Liver (tissue), 7 donors: ENCODE measurements at regions not wholly inside any gene's neighbourhood (a gene's known extent, or its start where the extent isn't known, plus 50 kb on each side); places are given as distances from the start of the nearest gene placed in this dataset.

Experiments used
- DNase-seq: peaks from one replicate; pipeline ENCODE4 v3.0.0-alpha.2; 2017; ENCODE audit warnings: low spot score
- H3K27ac ChIP-seq, 2 donors: one replicate each; pipeline ENCODE4 v1.7.0; 2013; ENCODE audit warnings: inconsistent platforms in 2 of 2, low read length in 2 of 2, control low read depth in 1 of 2, low read depth in 1 of 2, mild to moderate bottlenecking in 1 of 2
- H3K27me3 ChIP-seq, 4 donors: one replicate each; pipeline versions ENCODE4 v1.6.1 to v1.7.0; 2013; ENCODE audit warnings: low read length in 3 of 4, inconsistent platforms in 1 of 4, mild to moderate bottlenecking in 1 of 4, moderate library complexity in 1 of 4; ENCODE audit not compliant: control insufficient read depth in 4 of 4, insufficient read depth in 4 of 4
- H3K36me3 ChIP-seq, 4 donors: one replicate each; pipeline versions ENCODE4 v1.6.1 to v1.7.0; 2013; ENCODE audit warnings: low read length in 3 of 4, mild to moderate bottlenecking in 3 of 4, low read depth in 1 of 4, moderate library complexity in 1 of 4; ENCODE audit not compliant: control insufficient read depth in 4 of 4, insufficient read depth in 3 of 4
- H3K4me1 ChIP-seq, 4 donors: one replicate each; pipeline versions ENCODE4 v1.6.1 to v1.7.0; 2013; ENCODE audit warnings: low read length in 3 of 4, mild to moderate bottlenecking in 3 of 4, moderate library complexity in 1 of 4; ENCODE audit not compliant: control insufficient read depth in 4 of 4, insufficient read depth in 4 of 4
- H3K4me3 ChIP-seq, 3 donors: one replicate each; pipeline versions ENCODE4 v1.6.1 to v1.7.0; 2013; ENCODE audit warnings: low read length in 3 of 3, control low read depth in 1 of 3, low read depth in 1 of 3, mild to moderate bottlenecking in 1 of 3
- H3K9ac ChIP-seq, 2 donors: one replicate each; pipeline ENCODE4 v1.7.0; 2013; ENCODE audit warnings: low read length in 2 of 2, mild to moderate bottlenecking in 2 of 2, moderate library complexity in 2 of 2, control low read depth in 1 of 2, low read depth in 1 of 2
- H3K9me3 ChIP-seq, 4 donors: one replicate each; pipeline versions ENCODE4 v1.6.1 to v1.7.0; 2013; ENCODE audit warnings: low read length in 3 of 4; ENCODE audit not compliant: control insufficient read depth in 4 of 4
- EGR1 ChIP-seq, 2 donors: IDR thresholded peaks; 2 replicates each; pipeline ENCODE4 v1.6.1; 2016 to 2018; ENCODE audit warnings: antibody characterized with exemption in 2 of 2, low read depth in 2 of 2
- FOXA1 ChIP-seq: IDR thresholded peaks from 2 replicates; pipeline ENCODE4 v1.6.1; 2016; ENCODE audit warnings: antibody characterized with exemption
- FOXA2 ChIP-seq: IDR thresholded peaks from 2 replicates; pipeline ENCODE4 v1.6.1; 2016; ENCODE audit warnings: antibody characterized with exemption
- GABPA ChIP-seq, 2 donors: IDR thresholded peaks in 1 of 2; conservative IDR thresholded peaks in 1 of 2; 2 replicates each; pipeline ENCODE4 v1.6.1; 2016; ENCODE audit warnings: antibody characterized with exemption in 2 of 2, mild to moderate bottlenecking in 1 of 2, moderate library complexity in 1 of 2
- HNF4A ChIP-seq, 2 donors: conservative IDR thresholded peaks; 2 replicates each; pipeline ENCODE4 v1.6.1; 2016; ENCODE audit warnings: antibody characterized with exemption in 2 of 2, mild to moderate bottlenecking in 2 of 2
- HNF4G ChIP-seq: IDR thresholded peaks from 2 replicates; pipeline ENCODE4 v1.6.1; 2016; ENCODE audit warnings: antibody characterized with exemption
- JUND ChIP-seq, 2 donors: IDR thresholded peaks; 2 replicates each; pipeline ENCODE4 v1.6.1; 2016; ENCODE audit warnings: antibody characterized with exemption in 2 of 2
- NR2F2 ChIP-seq: IDR thresholded peaks from 2 replicates; pipeline ENCODE4 v1.6.1; 2016; ENCODE audit warnings: antibody characterized with exemption
- RAD21 ChIP-seq, 2 donors: IDR thresholded peaks; 2 replicates each; pipeline ENCODE4 v1.6.1; 2016; ENCODE audit warnings: antibody characterized with exemption in 2 of 2, mild to moderate bottlenecking in 2 of 2
- REST ChIP-seq: IDR thresholded peaks from 2 replicates; pipeline ENCODE4 v1.6.1; 2016; ENCODE audit warnings: antibody characterized with exemption, mild to moderate bottlenecking
- RXRA ChIP-seq, 2 donors: IDR thresholded peaks; 2 replicates each; pipeline ENCODE4 v1.6.1; 2017 to 2018; ENCODE audit warnings: antibody characterized with exemption in 2 of 2, mild to moderate bottlenecking in 1 of 2
- YY1 ChIP-seq: IDR thresholded peaks from 2 replicates; pipeline ENCODE4 v1.6.1; 2016; ENCODE audit warnings: antibody characterized with exemption, mild to moderate bottlenecking
- ZBTB33 ChIP-seq: IDR thresholded peaks from 2 replicates; pipeline ENCODE4 v1.6.1; 2016; ENCODE audit warnings: antibody characterized with exemption
- WGBS: extraction: QIAGEN DNeasy Blood & Tissue Kit; methylation state at CpG from one replicate; pipeline ENCODE4 v1.1.7; 2013; 5-methylcytosine and 5-hydroxymethylcytosine counted together
- TF ChIP-seq, protein P1 (sequence below): IDR thresholded peaks from 2 replicates; pipeline ENCODE4 v1.6.1; 2016; ENCODE audit warnings: antibody characterized with exemption
- TF ChIP-seq, protein P2 (sequence below): IDR thresholded peaks from 2 replicates; pipeline ENCODE4 v1.6.1; 2016; ENCODE audit warnings: antibody characterized with exemption
- donor health status: healthy.
- donor health status: healthy.
- donor health status: healthy.
- donor health status: healthy.

- TF ChIP-seq RXRA (IDR thresholded peaks at IDR 0.05) (no peak), GABPA (IDR thresholded peaks at IDR 0.05 in 1 of 2, conservative IDR thresholded peaks at IDR 0.05 in 1 of 2) (no peak), FOXA1 (no peak), RAD21 (IDR thresholded peaks at IDR 0.05) (no peak), HNF4G (no peak)
- TF ChIP-seq, protein P1, sequence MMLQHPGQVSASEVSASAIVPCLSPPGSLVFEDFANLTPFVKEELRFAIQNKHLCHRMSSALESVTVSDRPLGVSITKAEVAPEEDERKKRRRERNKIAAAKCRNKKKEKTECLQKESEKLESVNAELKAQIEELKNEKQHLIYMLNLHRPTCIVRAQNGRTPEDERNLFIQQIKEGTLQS = no peak
- Histone ChIP-seq H3K9ac (no peak overlapping the region), H3K27ac (no peak overlapping the region), H3K4me1 (no peaks in the 10 kb centered on the region), H3K36me3 (no peaks in the 10 kb centered on the region), H3K27me3 (no peaks in the 10 kb centered on the region), H3K4me3 (no peak overlapping the region), H3K9me3 (no peaks in the 10 kb centered on the region)
- DNase-seq = no peak
Measured at GRCh38 chr4:35182451-35182850, 1061.9 kb downstream of the ARAP2 start.

- H3K9ac ChIP-seq = no peak overlapping the region
Measured at GRCh38 chr4:35189988-35190613, 1054.2 kb downstream of the ARAP2 start.

DNA sequence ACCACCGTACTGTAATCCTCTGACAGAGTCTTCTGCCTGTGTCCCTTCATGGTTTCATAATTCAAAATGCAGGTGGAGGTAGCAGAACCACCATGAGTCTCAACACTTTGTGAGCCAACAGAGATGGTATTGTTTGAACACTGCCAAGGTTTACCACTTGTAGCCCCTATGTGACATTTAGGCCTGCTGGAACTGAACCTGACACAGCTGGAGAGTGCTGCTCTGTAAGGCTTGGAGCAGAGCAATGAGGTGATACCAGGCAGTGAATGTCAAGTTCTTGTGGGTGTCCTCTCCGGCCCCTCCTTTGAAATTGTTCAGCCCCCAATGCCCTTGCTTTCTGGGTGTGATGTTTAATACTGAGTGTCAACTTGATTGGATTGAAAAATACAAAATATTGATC is 1042.9 kb downstream of the ARAP2 start:
- Histone ChIP-seq H3K9ac (no peak overlapping the region), H3K36me3 (no peaks in the 10 kb centered on the region), H3K27ac (no peak overlapping the region), H3K4me1 (no peaks in the 10 kb centered on the region), H3K27me3 (no peaks in the 10 kb centered on the region), H3K4me3 (no peak overlapping the region), H3K9me3 (no peaks in the 10 kb centered on the region)
- 90% methylated on average over 2 of the region's 2 CpGs for WGBS
- TF ChIP-seq JUND (IDR thresholded peaks at IDR 0.05) (no peak), ZBTB33 (no peak), FOXA2 (no peak), HNF4A (conservative IDR thresholded peaks at IDR 0.05) (no peak), NR2F2 (no peak), EGR1 (IDR thresholded peaks at IDR 0.05; ENCODE audit: low read depth in 2 of 2) (no peak), YY1 (no peak), RXRA (IDR thresholded peaks at IDR 0.05) (no peak), RAD21 (IDR thresholded peaks at IDR 0.05) (no peak), GABPA (IDR thresholded peaks at IDR 0.05 in 1 of 2, conservative IDR thresholded peaks at IDR 0.05 in 1 of 2) (no peak), FOXA1 (no peak)
- TF ChIP-seq, protein P1 = no peak
- TF ChIP-seq, protein P2, sequence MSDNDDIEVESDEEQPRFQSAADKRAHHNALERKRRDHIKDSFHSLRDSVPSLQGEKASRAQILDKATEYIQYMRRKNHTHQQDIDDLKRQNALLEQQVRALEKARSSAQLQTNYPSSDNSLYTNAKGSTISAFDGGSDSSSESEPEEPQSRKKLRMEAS = no peak
- no peak for DNase-seq

More at GRCh38 chr4:35189988-35190613, 1054.2 kb downstream of the ARAP2 start:
- Histone ChIP-seq H3K4me1 (no peaks in the 10 kb centered on the region), H3K36me3 (no peaks in the 10 kb centered on the region), H3K9me3 (no peaks in the 10 kb centered on the region), H3K27me3 (peaks cover 0 to 2% (median 0%) of the 10 kb centered on the region in 4 donors), H3K27ac (no peak overlapping the region), H3K4me3 (no peak overlapping the region)
- WGBS = 18% methylated on average over 3 of the region's 3 CpGs
- TF ChIP-seq REST = no peak
- TF ChIP-seq, protein P2 = no peak
- DNase-seq = no peak
